Nephron (organoid): ENCODE measurements at regions not wholly inside any gene's neighbourhood (a gene's known extent, or its start where the extent isn't known, plus 50 kb on each side); places are given as distances from the start of the nearest gene placed in this dataset.

Experiments used
- H3K27ac Mint-ChIP-seq, 3 experiments: 2 replicates each; pipeline ENCODE4 v1.8.0; 2020; ENCODE audit warnings: mixed read lengths in 3 of 3, mild to moderate bottlenecking in 2 of 3, moderate library complexity in 1 of 3
- H3K27me3 Mint-ChIP-seq: 2 replicates; pipeline ENCODE4 v1.8.0; 2021; ENCODE audit warnings: low read depth, mild to moderate bottlenecking, moderate library complexity, mixed read lengths
- H3K36me3 Mint-ChIP-seq: 2 replicates; pipeline ENCODE4 v1.8.0; 2020; ENCODE audit warnings: low read depth, mixed read lengths
- H3K4me1 Mint-ChIP-seq: 2 replicates; pipeline ENCODE4 v1.8.0; 2020; ENCODE audit warnings: mixed read lengths
- H3K4me3 Mint-ChIP-seq, 3 experiments: 2 replicates each; pipeline ENCODE4 v1.8.0; 2020; ENCODE audit warnings: mild to moderate bottlenecking in 3 of 3, mixed read lengths in 3 of 3, moderate library complexity in 2 of 3
- H3K9me3 Mint-ChIP-seq: 2 replicates; pipeline ENCODE4 v1.8.0; 2020; ENCODE audit warnings: mixed read lengths
- CTCF ChIP-seq, 3 experiments: fragments of 200-600 bp; sonication (generic); IDR thresholded peaks; one replicate each; pipeline ENCODE4 v1.5.0; 2021; ENCODE audit warnings: antibody characterized with exemption in 3 of 3; ENCODE audit not compliant: unreplicated experiment in 3 of 3

GRCh38 chr13:38421590-38422560, 72.2 kb downstream of the UFM1 start:
- H3K27me3 Mint-ChIP-seq = no peaks in the 10 kb centered on the region
- no peaks in the 10 kb centered on the region for H3K4me1 Mint-ChIP-seq
- no peaks in the 10 kb centered on the region for H3K36me3 Mint-ChIP-seq
- no peak for TF ChIP-seq CTCF (IDR thresholded peaks at IDR 0.05; ENCODE audit: unreplicated experiment in 3 of 3)
- H3K4me3 Mint-ChIP-seq = no peak overlapping the region
- no peak overlapping the region for H3K27ac Mint-ChIP-seq
- no peaks in the 10 kb centered on the region for H3K9me3 Mint-ChIP-seq

DNA sequence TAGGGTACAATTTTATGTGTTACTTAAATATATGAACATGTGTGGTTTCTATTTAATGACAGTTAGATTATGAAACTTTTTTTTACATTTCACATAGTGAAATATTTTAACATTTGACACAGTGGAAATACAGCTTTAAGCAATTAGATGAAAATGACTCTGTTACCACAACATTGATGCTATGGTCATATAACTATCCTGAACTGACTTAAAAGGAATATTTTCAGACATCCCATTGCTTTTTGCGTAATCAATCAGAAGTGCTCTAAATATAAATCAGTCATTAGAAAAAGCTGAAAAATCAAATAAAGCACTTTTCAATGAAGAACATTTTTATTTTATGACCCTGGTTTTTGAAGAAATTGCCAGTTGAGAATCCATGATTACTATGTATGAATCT, 80.3 kb downstream of the UFM1 start:
- H3K4me1 Mint-ChIP-seq = peaks cover 8% of the 10 kb centered on the region
- H3K9me3 Mint-ChIP-seq = peaks cover 2% of the 10 kb centered on the region
- H3K27me3 Mint-ChIP-seq = no peaks in the 10 kb centered on the region
- H3K36me3 Mint-ChIP-seq = no peaks in the 10 kb centered on the region
- no peak for TF ChIP-seq CTCF (IDR thresholded peaks at IDR 0.05; ENCODE audit: unreplicated experiment in 3 of 3)
- no peak overlapping the region for H3K4me3 Mint-ChIP-seq
- peak overlapping the region in 1 of 3 experiments; percentile 61 for H3K27ac Mint-ChIP-seq

- H3K4me1 Mint-ChIP-seq = peaks cover 8% of the 10 kb centered on the region
- H3K27ac Mint-ChIP-seq = peak overlapping the region; percentile 18 to 61 (median 27)
- peaks cover 5% of the 10 kb centered on the region for H3K9me3 Mint-ChIP-seq
- no peak for TF ChIP-seq CTCF (IDR thresholded peaks at IDR 0.05; ENCODE audit: unreplicated experiment in 3 of 3)
- no peaks in the 10 kb centered on the region for H3K27me3 Mint-ChIP-seq
- H3K4me3 Mint-ChIP-seq = no peak overlapping the region
- H3K36me3 Mint-ChIP-seq = no peaks in the 10 kb centered on the region
These were observed 81.1 kb downstream of the UFM1 start for GRCh38 chr13:38430796-38431195.

DNA sequence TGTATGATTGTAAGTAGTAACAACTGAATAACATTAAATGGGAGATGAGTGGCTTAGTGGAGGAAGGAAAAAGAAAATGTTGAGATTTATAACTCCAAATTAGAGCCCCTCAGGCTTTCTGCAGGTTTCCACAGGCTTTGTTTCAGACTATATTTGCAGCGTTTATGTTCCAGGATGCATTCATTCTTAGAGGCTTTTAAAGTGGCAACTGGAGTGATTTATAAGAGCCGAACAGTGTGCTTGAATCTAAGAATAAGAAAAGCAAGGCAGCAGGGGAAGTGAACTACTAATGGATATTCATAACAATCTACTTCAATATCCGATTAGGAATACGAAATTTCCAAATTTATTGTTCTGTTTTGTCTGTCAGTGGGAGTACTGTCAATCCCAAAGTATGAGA, 91.0 kb downstream of the UFM1 start:
- no peak overlapping the region for H3K27ac Mint-ChIP-seq
- TF ChIP-seq CTCF (IDR thresholded peaks at IDR 0.05; ENCODE audit: unreplicated experiment in 3 of 3) = no peak
- no peak overlapping the region for H3K4me3 Mint-ChIP-seq
- no peaks in the 10 kb centered on the region for H3K27me3 Mint-ChIP-seq
- H3K4me1 Mint-ChIP-seq = no peaks in the 10 kb centered on the region
- no peaks in the 10 kb centered on the region for H3K9me3 Mint-ChIP-seq
- H3K36me3 Mint-ChIP-seq = no peaks in the 10 kb centered on the region

DNA sequence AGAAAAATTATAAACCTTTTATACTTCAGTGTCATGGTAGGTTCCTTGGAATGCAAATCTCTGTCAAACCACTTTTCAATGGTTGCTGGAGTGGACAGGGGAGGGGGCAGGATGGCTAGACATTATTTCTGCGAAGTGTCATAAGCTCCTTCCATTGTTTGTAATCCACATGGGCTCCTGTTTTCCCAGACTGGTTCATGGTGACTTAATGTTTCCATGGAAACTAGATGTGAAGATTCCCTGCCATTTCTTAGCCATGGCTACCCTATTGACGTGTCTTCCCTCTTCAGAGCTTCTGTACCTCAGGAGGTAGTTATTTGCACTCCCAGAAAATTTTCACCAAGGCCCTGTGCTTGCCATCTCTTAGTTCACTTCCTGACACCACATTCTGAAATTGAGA, 95.3 kb downstream of the UFM1 start:
- Mint-ChIP-seq H3K4me3 (no peak overlapping the region), H3K27me3 (no peaks in the 10 kb centered on the region), H3K4me1 (no peaks in the 10 kb centered on the region), H3K9me3 (no peaks in the 10 kb centered on the region), H3K36me3 (no peaks in the 10 kb centered on the region), H3K27ac (no peak overlapping the region)
- TF ChIP-seq CTCF (IDR thresholded peaks at IDR 0.05; ENCODE audit: unreplicated experiment in 3 of 3) = no peak

GRCh38 chr13:38452656-38453055, 103.0 kb downstream of the UFM1 start:
- H3K27ac Mint-ChIP-seq = no peak overlapping the region
- H3K4me3 Mint-ChIP-seq = no peak overlapping the region
- H3K27me3 Mint-ChIP-seq = peaks cover 4% of the 10 kb centered on the region
- no peaks in the 10 kb centered on the region for H3K36me3 Mint-ChIP-seq
- H3K9me3 Mint-ChIP-seq = peaks cover 3% of the 10 kb centered on the region
- no peak for TF ChIP-seq CTCF (IDR thresholded peaks at IDR 0.05; ENCODE audit: unreplicated experiment in 3 of 3)
- H3K4me1 Mint-ChIP-seq = no peaks in the 10 kb centered on the region
